H9 (cell line): ENCODE measurements at regions not wholly inside any gene's neighbourhood (a gene's known extent, or its start where the extent isn't known, plus 50 kb on each side); places are given as distances from the start of the nearest gene placed in this dataset.

Experiments
- DNase-seq: peaks from one replicate; pipeline ENCODE4 v3.0.0-alpha.2; 2017
- H2AFZ ChIP-seq: one replicate; pipeline ENCODE4 v1.6.1; 2013; ENCODE audit warnings: mild to moderate bottlenecking, low read length, control low read depth, moderate library complexity
- H2AK5ac ChIP-seq: 2 replicates; pipeline ENCODE4 v1.6.1; 2013; ENCODE audit warnings: low read length, control low read depth, mixed read lengths; ENCODE audit not compliant: insufficient read length
- H2BK120ac ChIP-seq: one replicate; pipeline ENCODE4 v1.6.1; 2013; ENCODE audit warnings: low read depth, mild to moderate bottlenecking, low read length, control low read depth, inconsistent platforms; ENCODE audit not compliant: poor library complexity, severe bottlenecking
- H2BK12ac ChIP-seq: 2 replicates; pipeline ENCODE4 v1.6.1; 2013; ENCODE audit warnings: low read length, control low read depth, mixed read lengths, low read depth; ENCODE audit not compliant: insufficient read length
- H2BK15ac ChIP-seq: 2 replicates; pipeline ENCODE4 v1.6.1; 2013; ENCODE audit warnings: low read depth, low read length, control low read depth
- H2BK20ac ChIP-seq: one replicate; pipeline ENCODE4 v1.6.1; 2013; ENCODE audit warnings: low read depth, mild to moderate bottlenecking, low read length, control low read depth, inconsistent platforms; ENCODE audit not compliant: poor library complexity, severe bottlenecking
- H2BK5ac ChIP-seq: 2 replicates; pipeline ENCODE4 v1.6.1; 2013; ENCODE audit warnings: low read length, control low read depth, mixed read lengths; ENCODE audit not compliant: insufficient read length
- H3K14ac ChIP-seq: 2 replicates; pipeline ENCODE4 v1.6.1; 2013; ENCODE audit warnings: low read length, control low read depth; ENCODE audit not compliant: insufficient read depth
- H3K18ac ChIP-seq: 2 replicates; pipeline ENCODE4 v1.6.1; 2013; ENCODE audit warnings: low read depth, mild to moderate bottlenecking, mixed read lengths, low read length, control low read depth; ENCODE audit not compliant: insufficient read length
- H3K23ac ChIP-seq: 2 replicates; pipeline ENCODE4 v1.6.1; 2013; ENCODE audit warnings: low read length, control low read depth, mixed read lengths, low read depth; ENCODE audit not compliant: insufficient read length
- H3K23me2 ChIP-seq: 2 replicates; pipeline ENCODE4 v1.6.1; 2013; ENCODE audit warnings: low read depth, mild to moderate bottlenecking, mixed read lengths, low read length, control low read depth; ENCODE audit not compliant: insufficient read length, poor library complexity, severe bottlenecking
- H3K27ac ChIP-seq: 2 replicates; pipeline ENCODE4 v1.5.1; 2013; ENCODE audit warnings: low read length, control low read depth, mixed read lengths, low read depth; ENCODE audit not compliant: insufficient read length
- H3K27me3 ChIP-seq: 2 replicates; pipeline ENCODE4 v1.6.1; 2013; ENCODE audit warnings: low read length, control low read depth, inconsistent platforms; ENCODE audit not compliant: insufficient read depth
- H3K4ac ChIP-seq: 2 replicates; pipeline ENCODE4 v1.6.1; 2013; ENCODE audit warnings: low read depth, mild to moderate bottlenecking, control low read depth, inconsistent platforms, low read length, moderate library complexity
- H3K4me1 ChIP-seq: 2 replicates; pipeline ENCODE4 v1.6.1; 2013; ENCODE audit warnings: low read length, control low read depth, inconsistent platforms; ENCODE audit not compliant: insufficient read depth
- H3K4me2 ChIP-seq: 2 replicates; pipeline ENCODE4 v1.6.1; 2013; ENCODE audit warnings: low read length, control low read depth, mixed read lengths; ENCODE audit not compliant: insufficient read length, insufficient read depth
- H3K56ac ChIP-seq: 2 replicates; pipeline ENCODE4 v1.6.1; 2013; ENCODE audit warnings: low read depth, mild to moderate bottlenecking, mixed read lengths, low read length, control low read depth; ENCODE audit not compliant: insufficient read length
- H3K79me1 ChIP-seq: 2 replicates; pipeline ENCODE4 v1.6.1; 2013; ENCODE audit warnings: low read depth, mild to moderate bottlenecking, moderate library complexity, low read length, control low read depth, inconsistent platforms; ENCODE audit not compliant: insufficient read depth, poor library complexity, severe bottlenecking
- H3K79me2 ChIP-seq: 2 replicates; pipeline ENCODE4 v1.6.1; 2013; ENCODE audit warnings: low read length, control low read depth, inconsistent platforms; ENCODE audit not compliant: insufficient read depth
- H3K9ac ChIP-seq: 2 replicates; pipeline ENCODE4 v1.6.1; 2013; ENCODE audit warnings: low read length, control low read depth, mixed read lengths; ENCODE audit not compliant: insufficient read length; ENCODE audit errors: extremely low read depth
- H3K9me3 ChIP-seq: one replicate; pipeline ENCODE4 v1.6.1; 2013; ENCODE audit warnings: low read depth, low read length, inconsistent platforms; ENCODE audit not compliant: control insufficient read depth
- H3T11ph ChIP-seq: one replicate; pipeline ENCODE4 v1.6.1; 2013; ENCODE audit warnings: mild to moderate bottlenecking, low read length, control low read depth, inconsistent platforms
- H4K20me1 ChIP-seq: one replicate; pipeline ENCODE4 v1.6.1; 2013; ENCODE audit not compliant: control insufficient read depth, insufficient read length, insufficient read depth
- H4K5ac ChIP-seq: 2 replicates; pipeline ENCODE4 v1.6.1; 2013; ENCODE audit warnings: low read depth, mild to moderate bottlenecking, mixed read lengths, low read length, control low read depth; ENCODE audit not compliant: insufficient read length
- H4K8ac ChIP-seq: replicated peaks from 2 replicates; pipeline ENCODE4 v1.6.1; 2013; ENCODE audit warnings: low read length, control low read depth, mixed read lengths, low read depth; ENCODE audit not compliant: insufficient read length
- H4K91ac ChIP-seq: 2 replicates; pipeline ENCODE4 v1.6.1; 2013; ENCODE audit warnings: low read depth, mild to moderate bottlenecking, moderate library complexity, mixed read lengths, low read length, control low read depth; ENCODE audit not compliant: insufficient read length
- H3K27ac Mint-ChIP-seq, 3 experiments: 2 replicates in 2 of 3; 3 replicates in 1 of 3; pipeline ENCODE4 v1.8.0; 2020 to 2021; ENCODE audit warnings: mixed read lengths in 3 of 3, mild to moderate bottlenecking in 1 of 3, moderate library complexity in 1 of 3
- H3K27me3 Mint-ChIP-seq: 2 replicates; pipeline ENCODE4 v1.8.0; 2021; ENCODE audit warnings: low read depth, mild to moderate bottlenecking, moderate library complexity, mixed read lengths
- H3K36me3 Mint-ChIP-seq, 3 experiments: 2 replicates in 2 of 3; 3 replicates in 1 of 3; pipeline ENCODE4 v1.8.0; 2020 to 2021; ENCODE audit warnings: low read depth in 3 of 3, mixed read lengths in 3 of 3; ENCODE audit not compliant: insufficient read depth in 1 of 3
- H3K4me1 Mint-ChIP-seq, 2 experiments: 2 replicates each; pipeline ENCODE4 v1.8.0; 2020; ENCODE audit warnings: mixed read lengths in 2 of 2
- H3K4me3 Mint-ChIP-seq, 2 experiments: 2 replicates in 1 of 2; 3 replicates in 1 of 2; pipeline ENCODE4 v1.8.0; 2020 to 2021; ENCODE audit warnings: mild to moderate bottlenecking in 2 of 2, mixed read lengths in 2 of 2, moderate library complexity in 1 of 2
- H3K9me3 Mint-ChIP-seq, 2 experiments: 2 replicates in 1 of 2; 3 replicates in 1 of 2; pipeline ENCODE4 v1.8.0; 2020; ENCODE audit warnings: mild to moderate bottlenecking in 2 of 2, mixed read lengths in 2 of 2, moderate library complexity in 1 of 2
- CTCF ChIP-seq: fragments of 200-600 bp; sonication (generic); conservative IDR thresholded peaks from 3 replicates; pipeline ENCODE4 v1.8.0; 2021; ENCODE audit warnings: antibody characterized with exemption, mild to moderate bottlenecking

- Histone ChIP-seq H4K5ac (no peak overlapping the region), H3K18ac (no peak overlapping the region), H3K23ac (no peak overlapping the region), H4K20me1 (no peaks in the 10 kb centered on the region), H3K79me1 (no peaks in the 10 kb centered on the region), H2AK5ac (no peak overlapping the region), H3K23me2 (no peaks in the 10 kb centered on the region), H3K56ac (no peak overlapping the region), H3K4me1 (no peaks in the 10 kb centered on the region), H2BK120ac (no peak overlapping the region), H3T11ph (no peak overlapping the region), H3K9ac (no peak overlapping the region), H2BK20ac (no peak overlapping the region), H3K14ac (no peak overlapping the region), H3K27me3 (no peaks in the 10 kb centered on the region), H2AFZ (no peak overlapping the region), H2BK15ac (no peak overlapping the region), H4K91ac (no peak overlapping the region), H2BK12ac (no peak overlapping the region), H3K79me2 (no peaks in the 10 kb centered on the region), H3K4me2 (no peak overlapping the region), H3K4ac (no peak overlapping the region), H3K27ac (no peak overlapping the region), H3K9me3 (no peaks in the 10 kb centered on the region), H2BK5ac (no peak overlapping the region), H4K8ac (no peak overlapping the region)
- Mint-ChIP-seq H3K9me3 (peaks cover 3 to 19% of the 10 kb centered on the region in 2 experiments; a peak in 4 of 5 replicates), H3K27me3 (peaks cover 47% of the 10 kb centered on the region), H3K4me1 (no peaks in the 10 kb centered on the region), H3K4me3 (no peak overlapping the region), H3K27ac (no peak overlapping the region), H3K36me3 (no peaks in the 10 kb centered on the region)
- DNase-seq = no peak
- TF ChIP-seq CTCF = no peak
Observed at GRCh38 chr2:240278661-240279060, 138.2 kb upstream of the OTOS start.
